HG03039 (cell line): ENCODE measurements at regions not wholly inside any gene's neighbourhood (a gene's known extent, or its start where the extent isn't known, plus 50 kb on each side); places are given as distances from the start of the nearest gene placed in this dataset.
"Not testable (repeated sequence)": the region's sequence is repeated elsewhere in the genome, so short reads cannot be mapped to it uniquely, and the experiment has no call there.

Experiments
- ATAC-seq: cut with Tn5 transposase; IDR thresholded peaks from one replicate; pipeline ENCODE4 v1.9.1; 2021; ENCODE audit warnings: mild to moderate bottlenecking, moderate library complexity; ENCODE audit not compliant: unreplicated experiment

DNA sequence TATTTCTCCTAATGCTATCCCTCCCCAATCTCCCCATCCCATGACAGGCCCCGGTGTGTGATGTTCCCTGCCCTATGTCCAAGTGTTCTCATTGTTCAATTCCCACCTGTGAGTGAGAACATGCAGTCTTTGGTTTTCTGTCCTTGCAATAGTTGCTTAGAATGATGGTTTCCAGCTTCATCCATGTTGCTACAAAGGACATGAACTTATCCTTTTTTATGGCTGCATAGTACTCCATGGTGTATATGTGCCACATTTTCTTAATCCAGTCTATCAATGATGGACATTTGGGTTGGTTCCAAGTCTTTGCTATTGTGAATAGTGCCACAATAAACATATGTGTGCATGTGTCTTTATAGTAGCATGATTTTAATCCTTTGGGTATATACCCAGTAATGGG is 51.3 kb upstream of the RIOK2 start:
- ATAC-seq = not testable (repeated sequence)

- no peak for ATAC-seq
Observed at GRCh38 chr5:97242341-97242740, 59.3 kb upstream of the RIOK2 start.

DNA sequence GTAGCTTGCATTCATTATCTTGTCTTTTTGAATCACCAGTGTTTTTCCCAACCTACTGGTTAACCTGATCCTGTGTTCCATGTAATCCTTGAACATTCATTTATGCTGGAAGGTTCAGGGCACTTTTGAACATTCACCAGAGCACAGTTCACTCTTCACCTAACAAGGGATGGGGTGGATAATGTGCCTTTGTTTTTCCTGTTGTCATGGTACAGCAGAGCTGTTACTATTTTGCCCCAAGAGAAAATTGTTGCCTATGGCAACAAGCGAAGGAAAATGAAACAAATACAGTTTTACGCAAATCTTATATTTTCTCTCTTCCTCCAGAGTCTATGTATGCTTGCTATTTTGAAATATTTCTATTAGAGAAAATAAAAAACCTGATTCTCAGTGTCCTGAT is 60.3 kb upstream of the RIOK2 start:
- ATAC-seq = no peak

GRCh38 chr5:97245386-97245785 is 62.3 kb upstream of the RIOK2 start:
- ATAC-seq = no peak

GRCh38 chr5:97250113-97250512 is 67.1 kb upstream of the RIOK2 start:
- no peak for ATAC-seq

DNA sequence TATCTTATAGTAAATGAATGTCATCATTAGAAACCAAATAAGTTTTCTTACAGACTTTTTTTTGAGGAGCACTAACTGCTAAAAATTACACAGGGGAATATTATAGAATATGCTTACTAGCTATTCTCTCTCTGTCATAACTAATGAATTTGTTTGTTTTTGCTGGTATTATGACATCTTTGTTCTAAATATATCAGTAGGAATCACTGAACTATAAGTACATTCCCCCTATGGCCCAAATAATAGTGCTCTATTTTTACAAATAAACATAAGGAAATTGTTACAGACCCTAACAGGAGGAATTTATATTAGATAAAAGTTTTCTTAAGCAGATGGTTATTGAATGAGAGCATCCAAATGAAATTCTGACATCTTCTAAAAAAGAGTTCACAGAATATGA is 83.0 kb upstream of the RIOK2 start:
- ATAC-seq = no peak

- ATAC-seq = no peak
Observed at GRCh38 chr5:97266576-97266975, 83.5 kb upstream of the RIOK2 start.

DNA sequence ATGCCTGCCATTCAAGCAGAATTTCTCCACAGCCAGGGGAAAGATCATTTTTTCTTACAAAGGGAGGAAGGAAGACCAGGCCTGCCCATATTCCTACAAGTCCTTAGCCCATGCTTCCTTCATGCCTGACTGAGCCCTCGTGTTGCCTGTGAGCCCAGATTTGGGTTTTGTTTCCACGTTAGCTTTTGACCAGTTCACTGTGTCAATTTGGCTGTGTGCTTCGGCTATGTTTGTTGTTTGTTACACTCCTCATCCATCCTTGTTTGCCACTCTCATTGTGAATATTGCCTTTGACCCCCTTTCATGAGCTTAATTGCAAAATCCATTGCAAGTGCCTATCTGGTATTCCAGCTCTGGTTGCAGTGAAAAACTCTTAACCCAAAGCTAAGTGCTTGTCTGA is 84.7 kb upstream of the RIOK2 start:
- no peak for ATAC-seq

GRCh38 chr5:97276474-97277120 is 93.5 kb upstream of the RIOK2 start:
- ATAC-seq = no peak

DNA sequence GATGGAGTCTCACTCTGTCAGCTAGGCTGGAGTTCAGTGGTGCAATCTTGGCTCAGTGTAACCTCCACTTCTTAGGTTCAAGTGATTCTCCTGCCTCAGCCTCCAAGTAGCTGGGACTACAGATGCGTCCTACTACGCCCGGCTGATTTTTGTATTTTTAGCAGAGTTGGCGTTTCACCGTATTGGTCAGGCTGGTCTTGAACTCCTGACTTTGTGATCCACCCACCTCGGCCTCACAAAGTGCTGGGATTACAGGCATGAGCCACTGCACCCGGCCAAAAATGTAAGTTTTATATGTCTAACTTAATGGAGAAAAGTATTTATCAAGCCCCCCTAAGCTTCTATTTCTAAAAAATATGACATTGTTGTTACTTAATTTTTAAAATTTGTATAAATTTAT is 98.2 kb upstream of the RIOK2 start:
- no peak for ATAC-seq

GRCh38 chr5:97297063-97297703 is 114.1 kb upstream of the RIOK2 start:
- peak; percentile 99 for ATAC-seq

DNA sequence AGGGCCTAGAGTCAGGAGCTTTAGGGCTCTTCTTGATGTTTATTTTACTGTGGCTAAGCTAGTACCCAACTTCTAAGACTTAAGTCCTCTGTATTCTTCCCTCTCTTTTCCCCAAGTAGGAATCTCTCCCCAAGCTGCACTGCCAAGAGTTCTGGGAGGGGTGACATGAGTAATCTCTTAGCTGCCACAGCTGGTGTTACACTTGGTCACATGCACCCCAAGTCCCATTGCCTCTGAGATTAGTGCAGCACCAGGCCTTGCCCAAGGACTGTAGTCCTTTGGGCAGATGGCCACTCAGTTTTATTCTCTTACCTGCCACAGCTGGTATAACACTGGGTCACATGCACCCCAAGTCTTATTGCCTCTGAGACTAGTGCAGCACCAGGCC is 114.7 kb upstream of the RIOK2 start:
- ATAC-seq = no peak

DNA sequence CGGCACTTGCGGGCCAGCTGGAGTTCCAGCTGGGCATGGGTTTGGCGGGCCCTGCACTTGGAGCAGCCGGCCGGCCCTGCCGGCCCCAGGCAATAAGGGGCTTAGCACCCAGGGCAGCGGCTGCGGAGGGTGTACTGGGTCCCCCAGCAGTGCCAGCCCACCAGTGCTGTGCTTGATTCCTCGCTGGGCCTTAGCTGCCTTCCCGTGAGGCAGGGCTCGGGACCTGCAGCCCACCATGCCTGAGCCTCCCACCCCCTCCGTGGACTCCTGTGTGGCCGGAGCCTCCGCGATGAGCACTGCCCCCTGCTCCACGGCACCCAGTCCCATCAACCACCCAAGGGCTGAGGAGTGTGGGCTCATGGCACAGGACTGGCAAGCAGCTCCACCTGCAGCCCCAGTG is 118.1 kb upstream of the RIOK2 start:
- ATAC-seq = not testable (repeated sequence)

- ATAC-seq = no peak
Observed at GRCh38 chr5:97338729-97339128, 155.7 kb upstream of the RIOK2 start.

DNA sequence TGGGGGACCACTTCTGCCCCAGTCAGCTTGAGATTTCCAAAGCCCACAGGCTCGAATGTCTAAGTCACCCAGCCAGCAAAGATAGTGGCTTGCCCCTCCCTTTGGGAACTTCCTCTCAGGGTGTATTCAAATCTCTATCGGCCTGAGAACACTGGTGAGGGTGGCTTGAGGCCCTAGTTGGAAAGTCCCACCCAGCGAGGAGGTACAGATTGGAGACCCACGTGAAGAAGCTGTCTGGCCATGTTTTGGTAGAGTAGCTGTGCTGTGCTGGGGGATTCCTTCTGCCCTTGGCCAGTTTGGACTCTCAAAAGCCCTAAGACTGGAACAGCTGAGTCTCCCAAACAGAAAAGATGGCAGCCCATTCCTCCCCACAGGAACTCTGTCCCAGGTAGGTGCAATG is 172.7 kb upstream of the RIOK2 start:
- ATAC-seq = peak; percentile 98

DNA sequence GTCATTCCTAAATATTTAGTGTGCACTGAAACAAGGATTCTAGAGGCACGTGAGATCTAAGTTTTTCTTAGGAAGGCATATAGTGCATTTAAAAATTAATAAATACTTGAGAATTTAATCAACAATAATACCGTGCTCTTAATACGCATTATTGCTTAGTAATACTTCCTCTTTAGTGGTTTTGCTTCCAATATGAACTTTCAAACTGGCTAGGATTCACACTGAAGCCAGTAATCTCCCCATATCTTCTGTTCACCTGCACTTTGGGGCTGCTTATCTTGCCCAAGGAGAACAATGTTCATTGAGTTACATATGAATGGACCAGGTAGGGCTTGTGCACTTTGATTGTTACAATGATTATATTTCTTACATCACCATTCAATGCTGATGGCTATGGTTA is 180.5 kb upstream of the RIOK2 start:
- ATAC-seq = no peak

GRCh38 chr5:97364731-97365130 is 181.7 kb upstream of the RIOK2 start:
- no peak for ATAC-seq

DNA sequence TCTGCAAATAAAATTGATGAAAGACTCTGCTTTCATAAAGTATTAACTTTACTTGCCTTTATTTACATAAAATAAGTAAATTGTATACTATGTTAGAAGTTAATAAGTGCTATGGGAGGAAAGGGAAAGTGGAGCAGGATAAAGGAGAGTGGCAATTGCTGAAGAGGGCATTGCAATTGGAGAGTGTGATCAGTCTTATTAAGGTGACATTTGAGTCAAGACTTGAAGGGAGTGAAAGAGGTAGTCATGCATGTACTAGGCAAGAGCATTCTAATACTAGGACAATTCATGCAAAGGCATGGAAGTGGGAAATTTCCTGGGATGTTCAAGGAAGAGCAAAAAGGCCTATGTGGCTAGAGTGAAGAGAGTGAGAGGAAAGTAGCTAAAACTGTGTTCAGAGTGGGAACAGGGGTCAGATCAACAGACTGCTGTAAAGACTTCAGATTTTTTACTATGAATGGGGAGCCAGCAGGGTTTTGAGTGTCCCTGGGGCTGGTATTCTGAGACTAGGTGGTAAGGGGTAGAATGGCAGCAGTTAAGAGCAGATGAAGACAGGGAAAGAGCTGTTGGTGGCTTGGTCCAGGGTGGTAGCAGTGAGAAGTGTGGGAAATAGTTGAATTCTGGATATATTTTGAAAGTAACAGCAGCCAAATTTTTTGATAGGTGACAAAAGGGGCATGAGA is 182.3 kb upstream of the RIOK2 start:
- no peak for ATAC-seq

DNA sequence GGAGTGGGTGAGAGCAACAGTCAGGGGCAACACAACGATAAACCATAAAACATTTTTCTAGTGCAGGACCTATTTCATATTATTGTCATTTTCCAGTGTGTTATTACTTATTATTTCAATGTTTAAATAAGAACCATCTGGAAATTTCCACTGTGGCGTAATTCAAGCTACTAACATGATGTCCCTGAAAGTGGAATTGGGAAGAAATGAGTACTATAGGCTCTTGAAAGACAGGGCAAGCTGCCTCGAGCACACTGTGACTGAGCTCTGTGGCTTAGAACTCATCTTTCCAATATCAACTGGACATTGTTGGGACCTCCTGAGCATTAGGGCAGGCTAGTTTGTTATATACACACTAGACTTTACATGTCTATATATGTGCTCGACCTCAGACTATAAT is 182.9 kb upstream of the RIOK2 start:
- no peak for ATAC-seq

DNA sequence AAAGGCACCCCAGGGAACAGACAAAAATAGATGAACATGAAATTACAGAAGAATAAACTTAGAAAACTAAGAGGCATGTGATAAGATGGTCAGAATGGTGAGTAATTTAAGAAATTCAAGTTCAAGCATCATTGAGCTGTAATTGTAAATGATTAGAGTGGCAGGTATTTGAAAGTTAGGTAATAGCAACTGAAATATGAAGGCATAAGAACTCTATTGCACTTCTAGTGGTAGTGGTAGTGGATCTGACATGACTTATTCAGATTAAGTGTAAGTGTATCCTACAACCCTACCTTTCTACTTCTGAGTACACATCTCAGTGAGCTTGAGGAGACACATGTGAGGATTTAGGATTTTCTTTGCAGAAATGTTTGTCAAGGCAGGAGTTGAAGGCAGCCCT is 192.9 kb upstream of the RIOK2 start:
- no peak for ATAC-seq

DNA sequence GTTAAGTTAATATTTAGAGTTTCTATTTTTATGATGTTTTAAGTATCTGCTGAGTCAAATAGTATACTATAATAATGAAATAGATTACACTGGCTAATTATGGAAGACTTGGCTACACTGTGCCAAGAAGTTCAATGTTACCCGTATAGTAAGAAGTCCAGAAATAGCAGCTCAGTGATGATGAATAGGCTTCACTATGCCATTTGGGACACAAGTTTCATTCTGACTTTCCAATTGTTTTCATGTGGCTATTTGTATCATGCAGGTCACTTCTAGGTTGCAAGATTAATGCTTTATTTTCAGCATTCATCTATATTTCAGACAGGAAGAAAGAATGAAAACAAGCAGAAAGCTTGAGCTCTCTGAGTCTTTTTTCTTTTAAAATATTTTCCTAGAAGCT is 194.5 kb upstream of the RIOK2 start:
- no peak for ATAC-seq

- ATAC-seq = no peak
Observed at GRCh38 chr5:97383996-97384395, 200.9 kb upstream of the RIOK2 start.
